ENCODE measurements at regions not wholly inside any gene's neighbourhood (a gene's known extent, or its start where the extent isn't known, plus 50 kb on each side); places are given as distances from the start of the nearest gene placed in this dataset.

DNA sequence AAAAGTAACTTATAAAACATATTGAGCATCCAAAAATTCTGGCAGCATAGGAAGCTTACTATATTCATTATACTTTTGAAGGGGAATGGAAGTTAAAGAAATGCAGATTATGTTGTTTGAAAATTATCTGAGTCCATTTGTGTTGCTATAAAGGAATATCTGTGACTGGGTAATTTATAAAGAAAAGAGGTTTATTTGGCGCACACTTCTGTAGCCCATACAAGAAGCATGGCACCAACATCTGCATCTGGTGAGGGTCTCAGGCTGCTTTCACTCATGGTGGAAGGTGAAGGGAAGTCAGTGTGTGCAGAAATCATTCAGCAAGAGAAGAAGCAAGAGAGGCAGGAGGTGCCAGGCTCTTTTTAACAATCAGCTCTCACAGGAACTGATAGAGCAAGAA is 55.5 kb upstream of the BACH1 start:
- TF ChIP-seq POLR2A (IDR thresholded peaks at IDR 0.05): no peak
- TF ChIP-seq, protein P1, sequence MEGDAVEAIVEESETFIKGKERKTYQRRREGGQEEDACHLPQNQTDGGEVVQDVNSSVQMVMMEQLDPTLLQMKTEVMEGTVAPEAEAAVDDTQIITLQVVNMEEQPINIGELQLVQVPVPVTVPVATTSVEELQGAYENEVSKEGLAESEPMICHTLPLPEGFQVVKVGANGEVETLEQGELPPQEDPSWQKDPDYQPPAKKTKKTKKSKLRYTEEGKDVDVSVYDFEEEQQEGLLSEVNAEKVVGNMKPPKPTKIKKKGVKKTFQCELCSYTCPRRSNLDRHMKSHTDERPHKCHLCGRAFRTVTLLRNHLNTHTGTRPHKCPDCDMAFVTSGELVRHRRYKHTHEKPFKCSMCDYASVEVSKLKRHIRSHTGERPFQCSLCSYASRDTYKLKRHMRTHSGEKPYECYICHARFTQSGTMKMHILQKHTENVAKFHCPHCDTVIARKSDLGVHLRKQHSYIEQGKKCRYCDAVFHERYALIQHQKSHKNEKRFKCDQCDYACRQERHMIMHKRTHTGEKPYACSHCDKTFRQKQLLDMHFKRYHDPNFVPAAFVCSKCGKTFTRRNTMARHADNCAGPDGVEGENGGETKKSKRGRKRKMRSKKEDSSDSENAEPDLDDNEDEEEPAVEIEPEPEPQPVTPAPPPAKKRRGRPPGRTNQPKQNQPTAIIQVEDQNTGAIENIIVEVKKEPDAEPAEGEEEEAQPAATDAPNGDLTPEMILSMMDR (IDR thresholded peaks at IDR 0.05): no peak

All from uterus (tissue), 2 donors.